ENCODE measurements at regions not wholly inside any gene's neighbourhood (a gene's known extent, or its start where the extent isn't known, plus 50 kb on each side); places are given as distances from the start of the nearest gene placed in this dataset.

GRCh38 chr9:82184524-82184923, 196.0 kb downstream of the SPATA31D1 start:
- TF ChIP-seq CTCF (IDR thresholded peaks at IDR 0.05) = no peak
- no peak for TF ChIP-seq EZH2 (IDR thresholded peaks at IDR 0.05)
